H1 (cell line): ENCODE measurements at regions not wholly inside any gene's neighbourhood (a gene's known extent, or its start where the extent isn't known, plus 50 kb on each side); places are given as distances from the start of the nearest gene placed in this dataset.

ENCODE experiments used
- CEBPB ChIP-seq: IDR thresholded peaks from 2 replicates; pipeline ENCODE4 v1.6.1; 2012; ENCODE audit warnings: low read depth, low read length
- PHF8 ChIP-seq: fragments of 200-600 bp; sonication (generic); conservative IDR thresholded peaks from 2 replicates; pipeline ENCODE4 v1.7.1; 2012; ENCODE audit warnings: low read depth, mild to moderate bottlenecking, inconsistent platforms, low read length, moderate library complexity
- POLR2A ChIP-seq, 2 experiments: IDR thresholded peaks; 1 replicate in 1 of 2; 2 replicates in 1 of 2; pipeline ENCODE4 v1.6.1; 2011; ENCODE audit warnings: low read depth in 2 of 2, low read length in 2 of 2, mild to moderate bottlenecking in 2 of 2; ENCODE audit errors: control extremely low read depth in 1 of 2
- RXRA ChIP-seq: IDR thresholded peaks from 2 replicates; pipeline ENCODE4 v1.6.1; 2011; ENCODE audit warnings: low read depth, mild to moderate bottlenecking, low read length, moderate library complexity; ENCODE audit not compliant: insufficient read depth
- SP1 ChIP-seq: IDR thresholded peaks from 2 replicates; pipeline ENCODE4 v1.6.1; 2011; ENCODE audit warnings: low read depth, low read length
- YY1 ChIP-seq: IDR thresholded peaks from 2 replicates; pipeline ENCODE4 v1.6.1; 2011; ENCODE audit warnings: low read depth, mild to moderate bottlenecking, low read length
- TF ChIP-seq, protein P1 (sequence below): IDR thresholded peaks from 2 replicates; pipeline ENCODE4 v1.6.1; 2012; ENCODE audit warnings: low read length, inconsistent platforms

DNA sequence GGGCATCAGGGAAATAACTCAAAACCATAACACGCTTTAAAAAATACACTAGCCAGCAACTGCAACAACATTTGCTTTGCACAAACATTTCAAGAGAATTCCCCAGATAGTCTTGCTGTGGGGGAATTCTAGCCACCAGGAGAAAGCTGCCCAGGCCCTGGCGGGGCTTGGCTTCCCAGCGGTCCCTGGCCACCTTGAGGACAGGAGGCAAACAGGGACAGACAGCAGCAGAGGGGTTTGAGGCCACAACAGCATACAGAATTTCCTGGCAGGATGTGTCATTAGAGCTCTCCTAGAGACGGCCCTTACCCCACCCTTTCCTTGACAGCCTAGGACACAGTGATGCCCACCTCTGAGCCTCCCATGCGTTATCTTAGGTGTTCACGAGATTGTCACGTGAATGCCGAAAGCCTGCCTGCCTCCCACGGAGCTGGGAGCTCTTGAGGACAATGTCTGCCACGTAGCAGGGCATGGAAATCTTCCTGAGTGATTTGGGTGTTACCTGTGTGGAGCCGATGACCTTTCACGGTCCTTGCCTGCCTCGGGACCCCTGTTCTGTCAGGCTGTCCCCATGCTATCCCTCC is 114.3 kb downstream of the RBFOX3 start (continued):
- no peak for TF ChIP-seq RXRA
- TF ChIP-seq PHF8, result no peak
- no peak for TF ChIP-seq CEBPB
- no peak for TF ChIP-seq YY1
- TF ChIP-seq POLR2A (IDR thresholded peaks at IDR 0.05; ENCODE audit: control extremely low read depth in 1 of 2, low read depth in 2 of 2, low read length in 2 of 2), result no peak
- TF ChIP-seq, protein P1, sequence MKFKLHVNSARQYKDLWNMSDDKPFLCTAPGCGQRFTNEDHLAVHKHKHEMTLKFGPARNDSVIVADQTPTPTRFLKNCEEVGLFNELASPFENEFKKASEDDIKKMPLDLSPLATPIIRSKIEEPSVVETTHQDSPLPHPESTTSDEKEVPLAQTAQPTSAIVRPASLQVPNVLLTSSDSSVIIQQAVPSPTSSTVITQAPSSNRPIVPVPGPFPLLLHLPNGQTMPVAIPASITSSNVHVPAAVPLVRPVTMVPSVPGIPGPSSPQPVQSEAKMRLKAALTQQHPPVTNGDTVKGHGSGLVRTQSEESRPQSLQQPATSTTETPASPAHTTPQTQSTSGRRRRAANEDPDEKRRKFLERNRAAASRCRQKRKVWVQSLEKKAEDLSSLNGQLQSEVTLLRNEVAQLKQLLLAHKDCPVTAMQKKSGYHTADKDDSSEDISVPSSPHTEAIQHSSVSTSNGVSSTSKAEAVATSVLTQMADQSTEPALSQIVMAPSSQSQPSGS, result no peak
- TF ChIP-seq SP1, result no peak
- TF ChIP-seq, all 59 proteins: peak for 0
